Upper lobe of right lung (tissue), 1 donor: ENCODE measurements at regions not wholly inside any gene's neighbourhood (a gene's known extent, or its start where the extent isn't known, plus 50 kb on each side); places are given as distances from the start of the nearest gene placed in this dataset.

ENCODE experiments used
- ATAC-seq: fragments of 200-7000 bp; cut with Tn5 transposase; one replicate; pipeline ENCODE4 v1.9.1; 2020; ENCODE audit warnings: mild to moderate bottlenecking, moderate library complexity
- DNase-seq: peaks from one replicate; pipeline ENCODE4 v3.0.0-alpha.2; 2020
- H3K27ac ChIP-seq: fragments of 200-600 bp; one replicate; pipeline ENCODE4 v1.8.0; 2022
- H3K27me3 ChIP-seq: fragments of 200-600 bp; one replicate; pipeline ENCODE4 v1.8.0; 2022; ENCODE audit warnings: mild to moderate bottlenecking
- H3K36me3 ChIP-seq: fragments of 200-600 bp; one replicate; pipeline ENCODE4 v1.8.0; 2022
- H3K4me1 ChIP-seq: fragments of 200-600 bp; one replicate; pipeline ENCODE4 v1.8.0; 2022
- H3K4me3 ChIP-seq: fragments of 200-600 bp; one replicate; pipeline ENCODE4 v1.8.0; 2022; ENCODE audit warnings: mild to moderate bottlenecking
- H3K9me3 ChIP-seq: fragments of 200-600 bp; one replicate; pipeline ENCODE4 v1.8.0; 2022
- intact Hi-C: fragments of 100-400 bp; cut with DNase I; formaldehyde crosslinking; loops from one replicate; pipeline ENCODE4 v1.11.0; 2022
- TF ChIP-seq, protein P1 (sequence below): fragments of 200-600 bp; IDR thresholded peaks from one replicate; pipeline ENCODE4 v1.8.0; 2022; ENCODE audit warnings: antibody characterized with exemption
- donor health status: DM: no; HTN: yes; CAD: no; lungs with severe emphysema.

- Histone ChIP-seq H3K9me3 (no peaks in the 10 kb centered on the region), H3K4me3 (no peak overlapping the region), H3K36me3 (no peaks in the 10 kb centered on the region), H3K27me3 (no peaks in the 10 kb centered on the region), H3K27ac (no peak overlapping the region), H3K4me1 (peaks cover 8% of the 10 kb centered on the region)
- no peak for ATAC-seq
- TF ChIP-seq, protein P1, sequence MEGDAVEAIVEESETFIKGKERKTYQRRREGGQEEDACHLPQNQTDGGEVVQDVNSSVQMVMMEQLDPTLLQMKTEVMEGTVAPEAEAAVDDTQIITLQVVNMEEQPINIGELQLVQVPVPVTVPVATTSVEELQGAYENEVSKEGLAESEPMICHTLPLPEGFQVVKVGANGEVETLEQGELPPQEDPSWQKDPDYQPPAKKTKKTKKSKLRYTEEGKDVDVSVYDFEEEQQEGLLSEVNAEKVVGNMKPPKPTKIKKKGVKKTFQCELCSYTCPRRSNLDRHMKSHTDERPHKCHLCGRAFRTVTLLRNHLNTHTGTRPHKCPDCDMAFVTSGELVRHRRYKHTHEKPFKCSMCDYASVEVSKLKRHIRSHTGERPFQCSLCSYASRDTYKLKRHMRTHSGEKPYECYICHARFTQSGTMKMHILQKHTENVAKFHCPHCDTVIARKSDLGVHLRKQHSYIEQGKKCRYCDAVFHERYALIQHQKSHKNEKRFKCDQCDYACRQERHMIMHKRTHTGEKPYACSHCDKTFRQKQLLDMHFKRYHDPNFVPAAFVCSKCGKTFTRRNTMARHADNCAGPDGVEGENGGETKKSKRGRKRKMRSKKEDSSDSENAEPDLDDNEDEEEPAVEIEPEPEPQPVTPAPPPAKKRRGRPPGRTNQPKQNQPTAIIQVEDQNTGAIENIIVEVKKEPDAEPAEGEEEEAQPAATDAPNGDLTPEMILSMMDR = no peak
- DNase-seq = no peak
- intact Hi-C loops = no loop called here
These were observed 416.8 kb upstream of the TENM4 start for GRCh38 chr11:79857377-79858214.

DNA sequence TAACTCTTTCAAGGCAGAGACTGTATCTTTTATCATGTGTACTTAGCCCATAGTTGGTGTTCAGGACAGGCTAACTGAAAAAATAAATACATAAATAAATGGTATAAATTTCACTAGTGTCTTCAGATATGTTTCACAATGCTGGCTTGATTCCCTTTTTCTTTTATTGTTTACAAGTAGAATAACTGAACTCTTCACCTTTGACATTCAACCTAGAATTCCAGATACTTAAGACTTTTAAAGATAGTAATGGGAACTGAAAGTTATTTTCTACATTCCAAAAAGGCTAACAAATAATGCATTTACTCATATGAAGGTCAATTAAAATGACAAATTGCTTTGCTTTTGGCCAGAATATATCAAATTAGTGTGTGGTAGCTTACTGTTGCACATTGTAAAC lies 411.3 kb upstream of the TENM4 start:
- ATAC-seq (no peak), DNase-seq (no peak)
- Histone ChIP-seq H3K27me3 (no peaks in the 10 kb centered on the region), H3K36me3 (no peaks in the 10 kb centered on the region), H3K27ac (no peak overlapping the region), H3K9me3 (no peaks in the 10 kb centered on the region), H3K4me1 (peaks cover 4% of the 10 kb centered on the region), H3K4me3 (no peak overlapping the region)
- TF ChIP-seq, protein P1 = no peak
- intact Hi-C loops = no loop called here

GRCh38 chr11:79845002-79845709 lies 404.3 kb upstream of the TENM4 start:
- Histone ChIP-seq H3K4me1 (no peaks in the 10 kb centered on the region), H3K27ac (no peak overlapping the region), H3K36me3 (no peaks in the 10 kb centered on the region), H3K9me3 (no peaks in the 10 kb centered on the region), H3K4me3 (no peak overlapping the region), H3K27me3 (no peaks in the 10 kb centered on the region)
- TF ChIP-seq, protein P1 = no peak
- DNase-seq (no peak), ATAC-seq (no peak)
- intact Hi-C loops = no loop called here

DNA sequence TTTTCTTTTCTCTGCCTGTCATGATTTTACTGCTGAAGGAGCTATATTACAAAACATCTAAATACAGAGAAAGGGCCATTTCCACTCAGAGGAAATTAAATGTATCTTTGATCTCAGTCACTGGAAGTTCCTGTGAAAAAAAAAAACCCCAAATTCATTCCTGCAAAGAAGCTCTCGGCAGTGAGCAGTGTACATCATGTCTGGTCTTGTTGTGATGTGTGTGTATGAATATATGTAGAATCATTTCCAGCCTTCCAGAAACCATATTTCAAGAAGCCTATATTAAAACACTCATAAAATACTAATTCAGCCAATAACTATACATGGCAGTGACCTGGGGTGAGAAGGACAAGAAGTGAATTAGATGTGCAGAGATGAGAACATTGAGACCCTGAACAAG lies 393.2 kb upstream of the TENM4 start:
- no peak for ATAC-seq
- Histone ChIP-seq H3K27ac (no peak overlapping the region), H3K27me3 (no peaks in the 10 kb centered on the region), H3K4me3 (no peak overlapping the region), H3K36me3 (no peaks in the 10 kb centered on the region), H3K9me3 (no peaks in the 10 kb centered on the region), H3K4me1 (no peaks in the 10 kb centered on the region)
- DNase-seq = no peak
- TF ChIP-seq, protein P1 = no peak
- intact Hi-C loops = no loop called here

- intact Hi-C loops = no loop called here
- no peak overlapping the region for H3K27ac ChIP-seq
- ATAC-seq = no peak
- TF ChIP-seq, protein P1 = no peak
- H3K27me3 ChIP-seq = no peaks in the 10 kb centered on the region
- H3K4me1 ChIP-seq = no peaks in the 10 kb centered on the region
- H3K9me3 ChIP-seq = no peaks in the 10 kb centered on the region
- no peaks in the 10 kb centered on the region for H3K36me3 ChIP-seq
- H3K4me3 ChIP-seq = no peak overlapping the region
- no peak for DNase-seq
These were observed 389.6 kb upstream of the TENM4 start for GRCh38 chr11:79830446-79830845.
